Skeletal muscle satellite cell (primary cell): ENCODE measurements at regions not wholly inside any gene's neighbourhood (a gene's known extent, or its start where the extent isn't known, plus 50 kb on each side); places are given as distances from the start of the nearest gene placed in this dataset.

Source experiments
- H3K27me3 ChIP-seq: 2 replicates; pipeline ENCODE4 v1.7.0; 2013; ENCODE audit warnings: low read length; ENCODE audit not compliant: control insufficient read depth, insufficient read depth
- H3K36me3 ChIP-seq: 2 replicates; pipeline ENCODE4 v1.7.0; 2013; ENCODE audit warnings: mild to moderate bottlenecking, control low read depth, low read length; ENCODE audit not compliant: insufficient read depth
- H3K4me1 ChIP-seq: 2 replicates; pipeline ENCODE4 v1.7.0; 2013; ENCODE audit warnings: low read length; ENCODE audit not compliant: control insufficient read depth, insufficient read depth
- H3K4me2 ChIP-seq: 2 replicates; pipeline ENCODE4 v1.7.0; 2013; ENCODE audit warnings: mild to moderate bottlenecking, low read length
- H3K4me3 ChIP-seq: 2 replicates; pipeline ENCODE4 v1.7.0; 2013; ENCODE audit warnings: low read length
- H3K9ac ChIP-seq: 2 replicates; pipeline ENCODE4 v1.7.0; 2013; ENCODE audit warnings: mild to moderate bottlenecking, low read depth, low read length, moderate library complexity
- H3K9me3 ChIP-seq: replicated peaks from 2 replicates; pipeline ENCODE4 v1.7.0; 2013; ENCODE audit warnings: mild to moderate bottlenecking, control low read depth, low read length

GRCh38 chr2:66013456-66013855, 421.5 kb upstream of the MEIS1 start:
- H3K4me2 ChIP-seq: no peak overlapping the region
- H3K4me3 ChIP-seq: no peak overlapping the region
- H3K4me1 ChIP-seq: no peaks in the 10 kb centered on the region
- no peaks in the 10 kb centered on the region for H3K9me3 ChIP-seq
- H3K9ac ChIP-seq: no peak overlapping the region
- peaks cover 2% of the 10 kb centered on the region for H3K27me3 ChIP-seq
- H3K36me3 ChIP-seq: no peaks in the 10 kb centered on the region

- H3K9me3 ChIP-seq: no peaks in the 10 kb centered on the region
- no peak overlapping the region for H3K9ac ChIP-seq
- H3K4me1 ChIP-seq: no peaks in the 10 kb centered on the region
- H3K4me2 ChIP-seq: no peak overlapping the region
- H3K4me3 ChIP-seq: no peak overlapping the region
- H3K27me3 ChIP-seq: no peaks in the 10 kb centered on the region
- no peaks in the 10 kb centered on the region for H3K36me3 ChIP-seq
Observed at GRCh38 chr2:66003931-66004330, 431.0 kb upstream of the MEIS1 start.

DNA sequence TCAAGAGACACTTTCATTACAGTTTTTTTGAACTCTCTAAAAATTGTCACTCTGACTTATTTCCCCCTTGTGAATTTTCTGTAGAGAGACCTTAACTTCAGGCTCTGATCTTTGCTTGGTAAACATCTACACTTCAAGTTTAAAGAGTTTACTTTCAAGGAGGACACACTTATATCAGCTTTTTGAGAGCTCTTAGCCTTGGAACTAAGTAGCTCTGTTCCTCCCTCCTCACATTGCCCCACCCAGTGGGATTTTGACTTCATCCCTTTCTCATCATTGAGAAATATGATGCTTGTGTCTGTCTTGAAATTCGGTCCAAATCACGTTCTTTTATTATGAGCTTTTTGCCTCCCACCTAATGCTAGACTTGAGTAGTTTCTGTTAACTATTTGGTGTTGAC, 433.4 kb upstream of the MEIS1 start:
- Histone ChIP-seq H3K9ac (no peak overlapping the region), H3K27me3 (no peaks in the 10 kb centered on the region), H3K4me2 (no peak overlapping the region), H3K9me3 (no peaks in the 10 kb centered on the region), H3K4me3 (no peak overlapping the region), H3K4me1 (no peaks in the 10 kb centered on the region), H3K36me3 (no peaks in the 10 kb centered on the region)

- Histone ChIP-seq H3K9ac (no peak overlapping the region), H3K9me3 (no peaks in the 10 kb centered on the region), H3K4me3 (no peak overlapping the region), H3K36me3 (no peaks in the 10 kb centered on the region), H3K27me3 (peaks cover under 1% of the 10 kb centered on the region), H3K4me1 (no peaks in the 10 kb centered on the region), H3K4me2 (no peak overlapping the region)
Observed at GRCh38 chr2:66000901-66001300, 434.0 kb upstream of the MEIS1 start.

GRCh38 chr2:65999796-66000195, 435.1 kb upstream of the MEIS1 start:
- Histone ChIP-seq H3K4me1 (no peaks in the 10 kb centered on the region), H3K9me3 (no peaks in the 10 kb centered on the region), H3K9ac (no peak overlapping the region)

GRCh38 chr2:65999103-65999502, 435.8 kb upstream of the MEIS1 start:
- Histone ChIP-seq H3K36me3 (no peaks in the 10 kb centered on the region), H3K4me3 (no peak overlapping the region), H3K9ac (no peak overlapping the region), H3K9me3 (no peaks in the 10 kb centered on the region), H3K27me3 (peaks cover 9% of the 10 kb centered on the region), H3K4me1 (no peaks in the 10 kb centered on the region), H3K4me2 (no peak overlapping the region)

More at GRCh38 chr2:65999796-66000195, 435.1 kb upstream of the MEIS1 start:
- Histone ChIP-seq H3K4me3 (no peak overlapping the region), H3K4me2 (no peak overlapping the region), H3K36me3 (no peaks in the 10 kb centered on the region), H3K27me3 (peaks cover 8% of the 10 kb centered on the region)

- no peak overlapping the region for H3K9ac ChIP-seq
- no peak overlapping the region for H3K4me3 ChIP-seq
- no peak overlapping the region for H3K4me2 ChIP-seq
- H3K4me1 ChIP-seq: no peaks in the 10 kb centered on the region
- H3K9me3 ChIP-seq: no peaks in the 10 kb centered on the region
- peaks cover 9% of the 10 kb centered on the region for H3K27me3 ChIP-seq
- H3K36me3 ChIP-seq: no peaks in the 10 kb centered on the region
Observed at GRCh38 chr2:65997961-65998360, 437.0 kb upstream of the MEIS1 start.

GRCh38 chr2:65992198-65992554, 442.7 kb upstream of the MEIS1 start:
- Histone ChIP-seq H3K36me3 (no peaks in the 10 kb centered on the region), H3K9me3 (no peaks in the 10 kb centered on the region), H3K4me3 (no peak overlapping the region), H3K27me3 (peaks cover 9% of the 10 kb centered on the region), H3K4me2 (no peak overlapping the region), H3K9ac (no peak overlapping the region), H3K4me1 (no peaks in the 10 kb centered on the region)

GRCh38 chr2:65991381-65992197, 443.3 kb upstream of the MEIS1 start:
- H3K4me3 ChIP-seq: no peak overlapping the region
- H3K27me3 ChIP-seq: peaks cover 9% of the 10 kb centered on the region
- no peaks in the 10 kb centered on the region for H3K9me3 ChIP-seq
- no peaks in the 10 kb centered on the region for H3K4me1 ChIP-seq
- no peak overlapping the region for H3K4me2 ChIP-seq
- H3K36me3 ChIP-seq: no peaks in the 10 kb centered on the region
- H3K9ac ChIP-seq: no peak overlapping the region

DNA sequence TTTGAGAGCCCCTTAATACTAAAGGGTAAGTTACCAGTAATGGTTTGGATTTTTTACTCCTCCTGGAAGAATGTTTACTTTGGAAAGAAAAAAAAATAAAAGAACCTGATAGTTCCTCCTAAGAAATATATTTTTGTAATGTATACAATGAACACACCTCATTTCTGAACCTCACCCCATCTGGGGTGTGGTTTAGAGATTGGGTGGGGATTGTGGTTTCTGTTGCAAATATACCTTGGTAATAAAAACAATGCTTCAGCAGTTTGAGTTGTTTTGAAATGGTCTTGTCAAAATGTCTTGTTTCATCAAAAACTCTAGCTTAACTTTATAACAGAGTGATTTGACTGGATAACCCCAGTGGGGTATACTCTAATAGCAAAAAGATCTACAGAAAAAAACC, 448.9 kb upstream of the MEIS1 start:
- Histone ChIP-seq H3K4me2 (no peak overlapping the region), H3K36me3 (no peaks in the 10 kb centered on the region), H3K4me3 (no peak overlapping the region), H3K9me3 (no peaks in the 10 kb centered on the region), H3K4me1 (no peaks in the 10 kb centered on the region), H3K27me3 (no peaks in the 10 kb centered on the region), H3K9ac (no peak overlapping the region)

DNA sequence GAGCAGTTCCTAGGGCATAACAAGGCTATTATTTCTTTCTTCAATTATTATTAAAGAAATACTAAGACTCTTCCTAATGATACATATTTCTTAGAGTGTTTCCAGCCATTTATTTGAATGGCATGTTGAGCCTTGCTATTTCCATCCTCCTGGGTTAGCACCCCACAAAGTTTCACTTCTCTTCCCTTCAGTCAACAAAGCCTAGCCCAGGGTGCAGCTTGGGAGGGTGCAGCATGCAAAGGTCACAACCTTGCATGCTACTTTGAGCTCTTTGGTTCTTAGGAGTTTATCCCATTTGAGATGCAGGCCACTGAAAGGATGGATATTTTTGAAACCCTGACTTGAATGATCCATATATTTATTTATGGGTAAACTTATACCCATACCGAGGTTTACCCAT, 454.4 kb upstream of the MEIS1 start:
- H3K9ac ChIP-seq: no peak overlapping the region
- no peak overlapping the region for H3K4me2 ChIP-seq
- no peaks in the 10 kb centered on the region for H3K9me3 ChIP-seq
- H3K27me3 ChIP-seq: no peaks in the 10 kb centered on the region
- no peaks in the 10 kb centered on the region for H3K36me3 ChIP-seq
- H3K4me3 ChIP-seq: no peak overlapping the region
- H3K4me1 ChIP-seq: no peaks in the 10 kb centered on the region

DNA sequence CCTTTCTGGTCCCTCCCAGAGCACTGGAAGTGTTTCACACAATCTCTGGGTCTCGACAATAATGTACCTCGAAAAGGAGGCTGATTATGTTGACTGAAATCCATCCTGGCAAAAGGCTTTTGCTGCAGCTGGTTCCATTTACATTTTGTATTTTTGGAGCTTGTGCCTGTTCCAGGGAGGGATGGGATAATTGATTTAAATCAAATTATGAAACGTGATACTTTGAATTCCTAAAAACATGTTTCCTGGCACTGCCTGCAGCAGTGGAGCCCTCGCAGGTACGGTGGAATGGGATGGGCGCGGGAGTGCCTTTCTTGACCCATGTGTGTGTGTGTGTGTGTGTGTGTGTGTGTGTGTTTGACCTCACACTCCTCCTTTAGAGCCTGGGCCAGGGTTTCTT, 455.5 kb upstream of the MEIS1 start:
- no peak overlapping the region for H3K4me2 ChIP-seq

More for the DNA sequence above, 455.5 kb upstream of the MEIS1 start:
- H3K9me3 ChIP-seq: no peaks in the 10 kb centered on the region
- H3K4me1 ChIP-seq: no peaks in the 10 kb centered on the region
- no peaks in the 10 kb centered on the region for H3K36me3 ChIP-seq
- H3K9ac ChIP-seq: no peak overlapping the region
- no peaks in the 10 kb centered on the region for H3K27me3 ChIP-seq
- H3K4me3 ChIP-seq: no peak overlapping the region
